PC-9 (cell line): ENCODE measurements at regions not wholly inside any gene's neighbourhood (a gene's known extent, or its start where the extent isn't known, plus 50 kb on each side); places are given as distances from the start of the nearest gene placed in this dataset.

Experiments
- BruUV-seq: library from RNA; stranded (reverse); fragments of 400-500 nt; replicated peaks from 2 replicates; lab custom pipeline; 2021; lab: Mats Ljungman, UMichigan
- CTCF ChIA-PET: fragments of 300-600 bp; sonication (Branson Sonifier 250); formaldehyde crosslinking; loops from one replicate; lab custom pipeline; 2022; ENCODE audit warnings: antibody characterized with exemption; lab: Charles Lee
- POLR2A ChIA-PET: fragments of 300-600 bp; sonication (Branson Sonifier 250); formaldehyde crosslinking; loops from one replicate; lab custom pipeline; 2022; ENCODE audit warnings: antibody characterized with exemption; ENCODE audit not compliant: unreplicated experiment; lab: Charles Lee
- DNase-seq, 2 experiments: peaks; one replicate each; pipeline versions ENCODE4 v3.0.0 to v3.0.0-alpha.2; 2015 to 2022; ENCODE audit warnings: mixed read lengths in 1 of 2
- H2AFZ ChIP-seq: fragments of 200-600 bp; sonication (generic); 2 replicates; pipeline ENCODE4 v1.8.1; 2017; ENCODE audit warnings: antibody characterized with exemption
- H3F3A ChIP-seq: fragments of 200-600 bp; sonication (generic); 2 replicates; pipeline ENCODE4 v1.8.1; 2017; ENCODE audit warnings: antibody characterized with exemption, mild to moderate bottlenecking, low read depth; ENCODE audit not compliant: insufficient read depth
- H3K27ac ChIP-seq: fragments of 200-600 bp; sonication (generic); 2 replicates; pipeline ENCODE4 v1.6.1; 2016; ENCODE audit warnings: mixed run types
- H3K27me3 ChIP-seq: fragments of 200-600 bp; sonication (generic); 2 replicates; pipeline ENCODE4 v1.6.1; 2016; ENCODE audit warnings: low read depth, mixed run types; ENCODE audit not compliant: insufficient read depth
- H3K36me3 ChIP-seq: fragments of 200-600 bp; sonication (generic); 2 replicates; pipeline ENCODE4 v1.6.1; 2016; ENCODE audit warnings: low read depth, mixed run types
- H3K4me1 ChIP-seq: fragments of 200-600 bp; sonication (generic); replicated peaks from 2 replicates; pipeline ENCODE4 v1.6.1; 2016; ENCODE audit warnings: mixed run types; ENCODE audit not compliant: insufficient read depth
- H3K4me2 ChIP-seq: fragments of 200-600 bp; sonication (generic); 2 replicates; pipeline ENCODE4 v1.6.1; 2017; ENCODE audit warnings: mixed run types
- H3K4me3 ChIP-seq: fragments of 200-600 bp; sonication (generic); 2 replicates; pipeline ENCODE4 v1.6.1; 2016; ENCODE audit warnings: mixed run types
- H3K79me2 ChIP-seq: fragments of 200-600 bp; sonication (generic); 2 replicates; pipeline ENCODE4 v1.6.1; 2017; ENCODE audit warnings: low read depth, mixed run types
- H3K9me2 ChIP-seq: fragments of 200-600 bp; sonication (generic); 2 replicates; pipeline ENCODE4 v1.8.1; 2017; ENCODE audit warnings: mild to moderate bottlenecking; ENCODE audit not compliant: insufficient read depth
- H3K9me3 ChIP-seq: fragments of 200-600 bp; sonication (generic); 2 replicates; pipeline ENCODE4 v1.8.1; 2016; ENCODE audit warnings: low read depth; ENCODE audit not compliant: insufficient read depth
- H4K20me1 ChIP-seq: fragments of 200-600 bp; sonication (generic); 2 replicates; pipeline ENCODE4 v1.8.1; 2017; ENCODE audit not compliant: insufficient read depth
- CTCF ChIP-seq: fragments of 200-600 bp; sonication (generic); conservative IDR thresholded peaks from 2 replicates; pipeline ENCODE4 v1.6.1; 2017; ENCODE audit warnings: mixed run types, antibody characterized with exemption, mild to moderate bottlenecking, moderate library complexity
- EZH2 ChIP-seq: fragments of 200-600 bp; sonication (generic); IDR thresholded peaks from 2 replicates; pipeline ENCODE4 v1.8.0; 2017; ENCODE audit warnings: antibody characterized with exemption, low read depth
- intact Hi-C: fragments of 100-400 bp; cut with micrococcal nuclease; formaldehyde crosslinking; loops from one replicate; pipeline ENCODE4 v1.10.0; 2022; ENCODE audit not compliant: unreplicated experiment

GRCh38 chr3:25957026-25957425, 167.1 kb downstream of the OXSM start:
- Histone ChIP-seq H3K36me3 (no peaks in the 10 kb centered on the region), H3K79me2 (no peaks in the 10 kb centered on the region), H3K4me1 (no peaks in the 10 kb centered on the region), H3K9me2 (no peaks in the 10 kb centered on the region), H3F3A (no peaks in the 10 kb centered on the region), H3K27me3 (no peaks in the 10 kb centered on the region), H4K20me1 (no peaks in the 10 kb centered on the region), H3K4me2 (no peak overlapping the region), H3K9me3 (no peaks in the 10 kb centered on the region), H2AFZ (no peak overlapping the region), H3K4me3 (no peak overlapping the region), H3K27ac (no peak overlapping the region)
- BruUV-seq, result no TSS peak
- TF ChIP-seq EZH2, result no peak
- TF ChIP-seq CTCF, result no peak
- intact Hi-C loops, result no loop called here
- ChIA-PET POLR2A (no interaction called here), CTCF (no interaction called here)
- no peak for DNase-seq

GRCh38 chr3:25960776-25961175, 170.9 kb downstream of the OXSM start:
- Histone ChIP-seq H3K4me1 (no peaks in the 10 kb centered on the region), H3K4me3 (no peak overlapping the region), H3K27ac (no peak overlapping the region), H3K79me2 (no peaks in the 10 kb centered on the region), H4K20me1 (no peaks in the 10 kb centered on the region), H2AFZ (no peak overlapping the region), H3K36me3 (no peaks in the 10 kb centered on the region), H3K27me3 (no peaks in the 10 kb centered on the region), H3K4me2 (no peak overlapping the region), H3K9me3 (no peaks in the 10 kb centered on the region), H3K9me2 (no peaks in the 10 kb centered on the region), H3F3A (no peaks in the 10 kb centered on the region)
- no peak for DNase-seq
- TF ChIP-seq EZH2 (no peak), CTCF (no peak)
- BruUV-seq, result no TSS peak
- ChIA-PET CTCF (no interaction called here), POLR2A (no interaction called here)
- intact Hi-C loops, result loop anchor here (5.0 kb wide), 2 partner anchors 118 to 313 kb away; no protein-coding TSS in a partner anchor

- no peaks in the 10 kb centered on the region for H3K4me1 ChIP-seq
- ChIA-PET POLR2A (interaction anchor here (0.6 to 0.7 kb wide), 2 partner anchors 179 to 224 kb away, joined by 3 to 4 read pairs; partner anchors contain the start of gene NGLY1), CTCF (interaction anchor here (0.6 to 0.7 kb wide), 2 partner anchors 79 to 98 kb away, joined by 5 to 7 read pairs; no protein-coding TSS in a partner anchor)
- H3K79me2 ChIP-seq, result no peaks in the 10 kb centered on the region
- TF ChIP-seq CTCF (peak; percentile 57), EZH2 (no peak)
- no peaks in the 10 kb centered on the region for H3K9me3 ChIP-seq
- no peaks in the 10 kb centered on the region for H3K9me2 ChIP-seq
- H3K4me3 ChIP-seq, result no peak overlapping the region
- no peaks in the 10 kb centered on the region for H3K36me3 ChIP-seq
- no TSS peak for BruUV-seq
- no peak overlapping the region for H2AFZ ChIP-seq
- H3F3A ChIP-seq, result no peaks in the 10 kb centered on the region
- no peak overlapping the region for H3K4me2 ChIP-seq
- DNase-seq, result peak; percentile 8 to 34
- intact Hi-C loops, result loop anchor here (5.0 kb wide), 2 partner anchors 120 to 315 kb away; no protein-coding TSS in a partner anchor
- no peak overlapping the region for H3K27ac ChIP-seq
- no peaks in the 10 kb centered on the region for H3K27me3 ChIP-seq
- H4K20me1 ChIP-seq, result no peaks in the 10 kb centered on the region
These were observed 172.4 kb downstream of the OXSM start for GRCh38 chr3:25962255-25962654.
